ENCODE measurements at regions not wholly inside any gene's neighbourhood (a gene's known extent, or its start where the extent isn't known, plus 50 kb on each side); places are given as distances from the start of the nearest gene placed in this dataset.

GRCh38 chr20:12409501-12409900, 491.8 kb downstream of the BTBD3 start:
- DNase-seq (ENCODE audit: low read depth in 2 of 2), result no peak
- Histone ChIP-seq H3K27ac (ENCODE audit: insufficient read depth, low read length) (no peak overlapping the region), H3K79me2 (ENCODE audit: control insufficient read depth, insufficient read depth, low read length) (no peaks in the 10 kb centered on the region), H3K4me1 (ENCODE audit: control insufficient read depth, extremely low read depth, insufficient read depth, low read length) (no peaks in the 10 kb centered on the region), H4K20me1 (ENCODE audit: control insufficient read depth, extremely low read depth, insufficient read depth, low read length) (no peaks in the 10 kb centered on the region), H3K36me3 (ENCODE audit: control insufficient read depth, insufficient read depth, low read length) (no peaks in the 10 kb centered on the region), H3K4me3 (replicated peaks in 1 of 4; ENCODE audit: control extremely low read depth in 1 of 4, insufficient read depth in 1 of 4, low read depth in 3 of 4, low read length in 4 of 4) (no peak overlapping the region), H3K27me3 (ENCODE audit: control insufficient read depth, insufficient read depth, low read length) (no peaks in the 10 kb centered on the region), H2AFZ (ENCODE audit: low read length) (no peak overlapping the region), H3K9me3 (ENCODE audit: control insufficient read depth, insufficient read depth, low read depth, low read length) (no peaks in the 10 kb centered on the region), H3K9ac (ENCODE audit: insufficient read depth, low read length) (no peak overlapping the region), H3K4me2 (ENCODE audit: extremely low read depth, insufficient read depth, low read length) (no peak overlapping the region)
- no peak for TF ChIP-seq EZH2 (IDR thresholded peaks at IDR 0.05; ENCODE audit: low read length, missing control alignments)
- TF ChIP-seq, protein P1, sequence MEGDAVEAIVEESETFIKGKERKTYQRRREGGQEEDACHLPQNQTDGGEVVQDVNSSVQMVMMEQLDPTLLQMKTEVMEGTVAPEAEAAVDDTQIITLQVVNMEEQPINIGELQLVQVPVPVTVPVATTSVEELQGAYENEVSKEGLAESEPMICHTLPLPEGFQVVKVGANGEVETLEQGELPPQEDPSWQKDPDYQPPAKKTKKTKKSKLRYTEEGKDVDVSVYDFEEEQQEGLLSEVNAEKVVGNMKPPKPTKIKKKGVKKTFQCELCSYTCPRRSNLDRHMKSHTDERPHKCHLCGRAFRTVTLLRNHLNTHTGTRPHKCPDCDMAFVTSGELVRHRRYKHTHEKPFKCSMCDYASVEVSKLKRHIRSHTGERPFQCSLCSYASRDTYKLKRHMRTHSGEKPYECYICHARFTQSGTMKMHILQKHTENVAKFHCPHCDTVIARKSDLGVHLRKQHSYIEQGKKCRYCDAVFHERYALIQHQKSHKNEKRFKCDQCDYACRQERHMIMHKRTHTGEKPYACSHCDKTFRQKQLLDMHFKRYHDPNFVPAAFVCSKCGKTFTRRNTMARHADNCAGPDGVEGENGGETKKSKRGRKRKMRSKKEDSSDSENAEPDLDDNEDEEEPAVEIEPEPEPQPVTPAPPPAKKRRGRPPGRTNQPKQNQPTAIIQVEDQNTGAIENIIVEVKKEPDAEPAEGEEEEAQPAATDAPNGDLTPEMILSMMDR (conservative IDR thresholded peaks at IDR 0.05 in 1 of 2, IDR thresholded peaks at IDR 0.05 in 1 of 2; ENCODE audit: low read depth in 1 of 2, low read length in 2 of 2), result no peak

DNA sequence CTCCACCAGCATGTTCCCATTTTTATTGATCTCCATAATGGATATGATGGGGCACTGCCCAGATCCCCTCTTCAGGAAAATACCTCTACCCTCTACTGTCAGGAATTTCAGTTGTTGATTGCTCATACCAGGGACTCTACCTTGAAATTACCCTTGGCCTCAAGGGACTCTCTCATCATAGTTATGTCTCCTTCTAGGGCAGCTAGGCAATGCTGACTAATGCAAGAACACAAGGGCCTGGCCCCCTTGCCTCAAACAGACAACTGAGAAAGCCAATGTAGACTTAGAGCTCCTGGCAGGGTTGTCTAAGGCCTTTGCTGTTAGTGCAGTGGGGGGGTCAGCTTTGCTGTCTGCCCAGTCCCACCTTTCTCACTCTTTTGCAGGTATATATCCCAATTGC, 493.1 kb downstream of the BTBD3 start:
- TF ChIP-seq, protein P1 (conservative IDR thresholded peaks at IDR 0.05 in 1 of 2, IDR thresholded peaks at IDR 0.05 in 1 of 2; ENCODE audit: low read depth in 1 of 2, low read length in 2 of 2), result no peak
- no peak for TF ChIP-seq EZH2 (IDR thresholded peaks at IDR 0.05; ENCODE audit: low read length, missing control alignments)
- no peak overlapping the region for H3K4me3 ChIP-seq (replicated peaks in 1 of 4; ENCODE audit: control extremely low read depth in 1 of 4, insufficient read depth in 1 of 4, low read depth in 3 of 4, low read length in 4 of 4)
- no peaks in the 10 kb centered on the region for H4K20me1 ChIP-seq (ENCODE audit: control insufficient read depth, extremely low read depth, insufficient read depth, low read length)
- no peak overlapping the region for H3K27ac ChIP-seq (ENCODE audit: insufficient read depth, low read length)
- no peak for DNase-seq (ENCODE audit: low read depth in 2 of 2)
- no peak overlapping the region for H3K4me2 ChIP-seq (ENCODE audit: extremely low read depth, insufficient read depth, low read length)
- H3K79me2 ChIP-seq (ENCODE audit: control insufficient read depth, insufficient read depth, low read length), result no peaks in the 10 kb centered on the region
- no peaks in the 10 kb centered on the region for H3K9me3 ChIP-seq (ENCODE audit: control insufficient read depth, insufficient read depth, low read depth, low read length)
- H3K27me3 ChIP-seq (ENCODE audit: control insufficient read depth, insufficient read depth, low read length), result no peaks in the 10 kb centered on the region
- H3K9ac ChIP-seq (ENCODE audit: insufficient read depth, low read length), result no peak overlapping the region
- H3K4me1 ChIP-seq (ENCODE audit: control insufficient read depth, extremely low read depth, insufficient read depth, low read length), result no peaks in the 10 kb centered on the region
- H2AFZ ChIP-seq (ENCODE audit: low read length), result no peak overlapping the region
- H3K36me3 ChIP-seq (ENCODE audit: control insufficient read depth, insufficient read depth, low read length), result no peaks in the 10 kb centered on the region

GRCh38 chr20:12411246-12411940, 493.7 kb downstream of the BTBD3 start:
- H3K27ac ChIP-seq (ENCODE audit: insufficient read depth, low read length), result no peak overlapping the region
- H3K36me3 ChIP-seq (ENCODE audit: control insufficient read depth, insufficient read depth, low read length), result no peaks in the 10 kb centered on the region
- TF ChIP-seq, protein P1 (conservative IDR thresholded peaks at IDR 0.05 in 1 of 2, IDR thresholded peaks at IDR 0.05 in 1 of 2; ENCODE audit: low read depth in 1 of 2, low read length in 2 of 2), result no peak
- no peak for TF ChIP-seq EZH2 (IDR thresholded peaks at IDR 0.05; ENCODE audit: low read length, missing control alignments)
- no peaks in the 10 kb centered on the region for H3K4me1 ChIP-seq (ENCODE audit: control insufficient read depth, extremely low read depth, insufficient read depth, low read length)
- H3K4me2 ChIP-seq (ENCODE audit: extremely low read depth, insufficient read depth, low read length), result no peak overlapping the region
- no peaks in the 10 kb centered on the region for H4K20me1 ChIP-seq (ENCODE audit: control insufficient read depth, extremely low read depth, insufficient read depth, low read length)
- H3K79me2 ChIP-seq (ENCODE audit: control insufficient read depth, insufficient read depth, low read length), result no peaks in the 10 kb centered on the region
- H3K4me3 ChIP-seq (replicated peaks in 1 of 4; ENCODE audit: control extremely low read depth in 1 of 4, insufficient read depth in 1 of 4, low read depth in 3 of 4, low read length in 4 of 4), result no peak overlapping the region
- H2AFZ ChIP-seq (ENCODE audit: low read length), result no peak overlapping the region
- DNase-seq (ENCODE audit: low read depth in 2 of 2), result no peak
- no peak overlapping the region for H3K9ac ChIP-seq (ENCODE audit: insufficient read depth, low read length)
- H3K27me3 ChIP-seq (ENCODE audit: control insufficient read depth, insufficient read depth, low read length), result no peaks in the 10 kb centered on the region
- H3K9me3 ChIP-seq (ENCODE audit: control insufficient read depth, insufficient read depth, low read depth, low read length), result no peaks in the 10 kb centered on the region
